C4-2B (cell line): ENCODE measurements at regions not wholly inside any gene's neighbourhood (a gene's known extent, or its start where the extent isn't known, plus 50 kb on each side); places are given as distances from the start of the nearest gene placed in this dataset.

Source experiments
- CTCF ChIP-seq: fragments of 450-650 bp; conservative IDR thresholded peaks from 2 replicates; pipeline ENCODE4 v1.5.1; 2017; ENCODE audit warnings: mild to moderate bottlenecking
- ZFX ChIP-seq: fragments of 450-650 bp; IDR thresholded peaks from 2 replicates; pipeline ENCODE4 v1.6.1; 2017

GRCh38 chr6:37555040-37555781 lies 55.5 kb upstream of the CCDC167 start:
- TF ChIP-seq CTCF, result no peak
- TF ChIP-seq ZFX, result no peak
